Lower leg skin (tissue), 4 donors: ENCODE measurements at regions not wholly inside any gene's neighbourhood (a gene's known extent, or its start where the extent isn't known, plus 50 kb on each side); places are given as distances from the start of the nearest gene placed in this dataset.

ENCODE experiments used
- DNase-seq, 2 donors: peaks; one replicate each; pipeline ENCODE4 v3.0.0-alpha.2; 2019; ENCODE audit warnings: low spot score in 2 of 2
- H3K4me3 ChIP-seq: fragments of 200-600 bp; sonication (generic); 2 replicates; pipeline ENCODE4 v1.5.1; 2017; ENCODE audit warnings: mild to moderate bottlenecking, low read depth; ENCODE audit not compliant: poor library complexity, severe bottlenecking
- CTCF ChIP-seq, 3 donors: fragments of 450-650 bp; IDR thresholded peaks; one replicate each; pipeline ENCODE4 v1.5.1; 2016; ENCODE audit warnings: antibody characterized with exemption in 3 of 3, mild to moderate bottlenecking in 3 of 3, moderate library complexity in 2 of 3
- POLR2A ChIP-seq, 2 donors: fragments of 450-650 bp; IDR thresholded peaks; one replicate each; pipeline ENCODE4 v1.6.1; 2016 to 2017; ENCODE audit warnings: antibody characterized with exemption in 2 of 2, mild to moderate bottlenecking in 1 of 2, moderate library complexity in 1 of 2
- WGBS, 2 donors: methylation state at CpG; one replicate each; pipeline ENCODE4 v1.1.5; 2018; 5-methylcytosine and 5-hydroxymethylcytosine counted together
- intact Hi-C: fragments of 100-400 bp; cut with DNase I; formaldehyde crosslinking; loops from one replicate; pipeline ENCODE4 v1.15.0; 2023; ENCODE audit warnings: low total_unique reads

- intact Hi-C loops: no loop called here
- no peak for TF ChIP-seq POLR2A (IDR thresholded peaks at IDR 0.05)
- no peak for TF ChIP-seq CTCF (IDR thresholded peaks at IDR 0.05)
- 82 to 88% methylated on average over 3 of the region's 3 CpGs for WGBS, 2 donors
- H3K4me3 ChIP-seq: no peak overlapping the region
- no peak for DNase-seq
Measured at GRCh38 chr2:60221098-60221497, 332.4 kb downstream of the BCL11A start.

- no peak for DNase-seq
- no peak for TF ChIP-seq POLR2A (IDR thresholded peaks at IDR 0.05)
- TF ChIP-seq CTCF (IDR thresholded peaks at IDR 0.05): no peak
- 84% methylated on average over 6 of the region's 6 CpGs for WGBS, 2 donors
- no peak overlapping the region for H3K4me3 ChIP-seq
- intact Hi-C loops: no loop called here
Measured at GRCh38 chr2:60219536-60219935, 333.9 kb downstream of the BCL11A start.

GRCh38 chr2:60216452-60216995, 336.9 kb downstream of the BCL11A start:
- WGBS, 2 donors: 47 to 57% methylated on average over 4 of the region's 4 CpGs

GRCh38 chr2:60215386-60215901, 338.0 kb downstream of the BCL11A start:
- no peak for DNase-seq
- WGBS, 2 donors: 58 to 59% methylated on average over 17 of the region's 17 CpGs
- H3K4me3 ChIP-seq: no peak overlapping the region
- intact Hi-C loops: no loop called here
- TF ChIP-seq CTCF (IDR thresholded peaks at IDR 0.05) (no peak), POLR2A (IDR thresholded peaks at IDR 0.05) (no peak)

More at GRCh38 chr2:60216452-60216995, 336.9 kb downstream of the BCL11A start:
- no peak for DNase-seq
- TF ChIP-seq CTCF (IDR thresholded peaks at IDR 0.05): no peak
- TF ChIP-seq POLR2A (IDR thresholded peaks at IDR 0.05): no peak
- intact Hi-C loops: no loop called here
- no peak overlapping the region for H3K4me3 ChIP-seq

GRCh38 chr2:60214626-60214875, 338.9 kb downstream of the BCL11A start:
- no peak for DNase-seq
- TF ChIP-seq POLR2A (IDR thresholded peaks at IDR 0.05) (no peak), CTCF (IDR thresholded peaks at IDR 0.05) (no peak)
- intact Hi-C loops: no loop called here
- no peak overlapping the region for H3K4me3 ChIP-seq
